HCT116 (cell line): ENCODE measurements at regions not wholly inside any gene's neighbourhood (a gene's known extent, or its start where the extent isn't known, plus 50 kb on each side); places are given as distances from the start of the nearest gene placed in this dataset.

Experiments used
- CEBPB ChIP-seq: IDR thresholded peaks from 2 replicates; pipeline ENCODE4 v1.6.1; 2012; ENCODE audit warnings: low read depth
- CTCF ChIP-seq, 3 experiments: fragments of 200-600 bp in 1 of 3; sonication (generic) in 1 of 3; IDR thresholded peaks in 2 of 3; conservative IDR thresholded peaks in 1 of 3; 2 replicates each; pipeline ENCODE4 v1.5.1; 2012 to 2017; ENCODE audit warnings: low read depth in 2 of 3, low read length in 2 of 3, antibody characterized with exemption in 1 of 3, borderline replicate concordance in 1 of 3, control low read depth in 1 of 3, mild to moderate bottlenecking in 1 of 3, mixed read lengths in 1 of 3, mixed run types in 1 of 3, moderate library complexity in 1 of 3; ENCODE audit not compliant: insufficient read depth in 1 of 3
- EZH2 ChIP-seq: fragments of 200-600 bp; sonication (generic); IDR thresholded peaks from 2 replicates; pipeline ENCODE4 v1.6.1; 2017; ENCODE audit warnings: antibody characterized with exemption, mixed run types
- EZH2phosphoT487 ChIP-seq: fragments of 200-600 bp; IDR thresholded peaks from 2 replicates; pipeline ENCODE4 v1.6.1; 2018; ENCODE audit warnings: antibody characterized with exemption, borderline replicate concordance
- JUND ChIP-seq: IDR thresholded peaks from 2 replicates; pipeline ENCODE4 v1.6.1; 2012
- POLR2A ChIP-seq: IDR thresholded peaks from 2 replicates; pipeline ENCODE4 v1.7.0; 2011; ENCODE audit warnings: borderline replicate concordance; ENCODE audit not compliant: insufficient read depth, insufficient read length; ENCODE audit errors: extremely low read depth
- RAD21 ChIP-seq: IDR thresholded peaks from 2 replicates; pipeline ENCODE4 v1.6.1; 2012; ENCODE audit warnings: low read depth, mild to moderate bottlenecking
- REST ChIP-seq: IDR thresholded peaks from 2 replicates; pipeline ENCODE4 v1.6.1; 2012; ENCODE audit warnings: low read depth
- SIN3A ChIP-seq: IDR thresholded peaks from 2 replicates; pipeline ENCODE4 v1.6.1; 2012; ENCODE audit warnings: low read depth
- SP1 ChIP-seq: IDR thresholded peaks from 2 replicates; pipeline ENCODE4 v1.6.1; 2012; ENCODE audit warnings: low read depth
- SRF ChIP-seq: IDR thresholded peaks from 2 replicates; pipeline ENCODE4 v1.6.1; 2012; ENCODE audit warnings: low read depth
- YY1 ChIP-seq: IDR thresholded peaks from 2 replicates; pipeline ENCODE4 v1.6.1; 2011; ENCODE audit warnings: low read length, low read depth, moderate library complexity, mild to moderate bottlenecking; ENCODE audit not compliant: insufficient replicate concordance; ENCODE audit errors: extremely low read depth
- ZNF274 ChIP-seq: fragments of 200-500 bp; sonication (Bioruptor generic); IDR thresholded peaks from 2 replicates; pipeline ENCODE4 v1.6.1; 2014; ENCODE audit warnings: mild to moderate bottlenecking, low read depth, low read length, inconsistent platforms

GRCh38 chr18:38421021-38421420 is 855.4 kb upstream of the CELF4 start:
- TF ChIP-seq EZH2phosphoT487 (no peak), CTCF (IDR thresholded peaks at IDR 0.05 in 2 of 3, conservative IDR thresholded peaks at IDR 0.05 in 1 of 3; ENCODE audit: borderline replicate concordance in 1 of 3, insufficient read depth in 1 of 3, low read depth in 2 of 3, low read length in 2 of 3) (no peak), SIN3A (no peak), ZNF274 (no peak), RAD21 (no peak), JUND (no peak), CEBPB (no peak), POLR2A (no peak), SRF (no peak), SP1 (no peak), EZH2 (no peak), YY1 (no peak), REST (no peak)
